Activated T-helper 2 cell treated with anti-CD3 and anti-CD28 coated beads, Interferon-gamma antibody, Interleukin-2, Interleukin-4, amounts not matched to agents 10 μg/mL and 5 μg/mL and 100 μg/mL, durations not matched to agents 14 hours and 24 hours and 36 hours (primary cell): ENCODE measurements at regions not wholly inside any gene's neighbourhood (a gene's known extent, or its start where the extent isn't known, plus 50 kb on each side); places are given as distances from the start of the nearest gene placed in this dataset.
"Not testable (repeated sequence)": the region's sequence is repeated elsewhere in the genome, so short reads cannot be mapped to it uniquely, and the experiment has no call there.

Source experiments
- DNase-seq: peaks from one replicate; pipeline ENCODE4 v3.0.0; 2021; ENCODE audit warnings: low spot score
- H3K27ac Mint-ChIP-seq: one replicate; pipeline ENCODE4 v1.8.0; 2021; ENCODE audit warnings: mixed read lengths
- H3K27me3 Mint-ChIP-seq: one replicate; pipeline ENCODE4 v1.8.0; 2021; ENCODE audit warnings: low read depth, mixed read lengths
- H3K36me3 Mint-ChIP-seq: one replicate; pipeline ENCODE4 v1.8.0; 2021; ENCODE audit warnings: low read depth, mixed read lengths
- H3K4me1 Mint-ChIP-seq: one replicate; pipeline ENCODE4 v1.8.0; 2021; ENCODE audit warnings: low read depth, mixed read lengths
- H3K4me3 Mint-ChIP-seq: one replicate; pipeline ENCODE4 v1.8.0; 2021; ENCODE audit warnings: low read depth, mild to moderate bottlenecking, moderate library complexity, mixed read lengths
- H3K9me3 Mint-ChIP-seq: one replicate; pipeline ENCODE4 v1.8.0; 2021; ENCODE audit warnings: mixed read lengths
- intact Hi-C: fragments of 100-400 bp; cut with micrococcal nuclease; formaldehyde crosslinking; loops from one replicate; pipeline ENCODE4 v1.15.1; 2023

- DNase-seq, H3K4me1 Mint-ChIP-seq, H3K27ac Mint-ChIP-seq, H3K27me3 Mint-ChIP-seq, H3K36me3 Mint-ChIP-seq, H3K4me3 Mint-ChIP-seq, intact Hi-C loops: not testable (repeated sequence)
- peaks cover 15% of the 10 kb centered on the region for H3K9me3 Mint-ChIP-seq
These were observed 572.1 kb upstream of the ZNF337 start for GRCh38 chr20:26268762-26269161.

DNA sequence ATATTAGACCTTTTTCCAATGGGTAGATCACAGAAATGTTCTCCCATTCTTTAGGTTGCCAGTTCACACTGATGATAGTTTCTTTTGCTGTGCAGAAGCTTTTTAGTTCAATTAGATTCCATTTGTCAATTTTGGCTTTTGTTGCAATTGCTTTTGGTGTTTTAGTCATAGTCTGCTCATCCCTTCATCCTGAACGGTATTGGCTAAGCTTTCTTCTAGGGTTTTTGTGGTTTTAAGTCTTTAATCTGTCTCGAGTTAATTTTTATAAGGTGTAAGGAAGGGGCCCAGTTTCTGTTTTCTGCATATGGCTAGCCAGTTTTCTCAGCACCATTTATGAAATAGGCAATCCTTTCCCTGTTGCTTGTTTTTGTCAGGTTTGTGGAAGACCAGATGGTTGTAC is 564.3 kb upstream of the ZNF337 start:
- H3K27ac Mint-ChIP-seq, H3K36me3 Mint-ChIP-seq, DNase-seq, H3K4me3 Mint-ChIP-seq, H3K4me1 Mint-ChIP-seq, intact Hi-C loops, H3K27me3 Mint-ChIP-seq: not testable (repeated sequence)
- peaks cover 24% of the 10 kb centered on the region for H3K9me3 Mint-ChIP-seq

- intact Hi-C loops, H3K36me3 Mint-ChIP-seq, H3K27ac Mint-ChIP-seq, H3K4me1 Mint-ChIP-seq, DNase-seq, H3K4me3 Mint-ChIP-seq, H3K27me3 Mint-ChIP-seq: not testable (repeated sequence)
- peaks cover 21% of the 10 kb centered on the region for H3K9me3 Mint-ChIP-seq
These were observed 555.8 kb upstream of the ZNF337 start for GRCh38 chr20:26252311-26252975.

DNA sequence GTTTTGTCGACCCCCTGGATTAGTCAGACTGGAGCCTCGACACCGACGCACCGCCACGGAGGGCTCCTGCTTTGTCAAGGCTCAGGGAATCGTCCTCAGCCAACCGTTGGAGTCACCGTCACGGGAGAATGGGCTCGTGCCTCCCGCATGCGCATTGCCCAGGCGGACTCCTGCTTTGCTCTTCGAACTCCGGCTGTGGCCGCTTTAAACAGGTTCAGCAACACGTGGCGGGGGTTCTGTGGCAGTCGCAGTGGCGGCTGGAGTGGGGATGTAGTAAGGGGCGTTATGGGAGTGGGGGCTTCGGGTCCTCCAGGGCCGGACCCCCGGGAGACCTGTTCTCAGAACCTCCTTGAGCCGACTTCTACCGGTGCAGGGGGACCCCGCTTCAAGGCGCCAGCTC is 554.7 kb upstream of the ZNF337 start:
- H3K4me3 Mint-ChIP-seq, H3K36me3 Mint-ChIP-seq, intact Hi-C loops, H3K27me3 Mint-ChIP-seq, DNase-seq, H3K4me1 Mint-ChIP-seq, H3K27ac Mint-ChIP-seq: not testable (repeated sequence)
- peaks cover 19% of the 10 kb centered on the region for H3K9me3 Mint-ChIP-seq

- H3K27me3 Mint-ChIP-seq, H3K4me3 Mint-ChIP-seq, H3K27ac Mint-ChIP-seq, intact Hi-C loops, DNase-seq, H3K4me1 Mint-ChIP-seq, H3K36me3 Mint-ChIP-seq: not testable (repeated sequence)
- H3K9me3 Mint-ChIP-seq, result peaks cover 14% of the 10 kb centered on the region
These were observed 553.8 kb upstream of the ZNF337 start for GRCh38 chr20:26250249-26251114.

- intact Hi-C loops, result no loop called here
- no peaks in the 10 kb centered on the region for H3K27me3 Mint-ChIP-seq
- H3K4me1 Mint-ChIP-seq, result no peaks in the 10 kb centered on the region
- H3K4me3 Mint-ChIP-seq, result no peak overlapping the region
- H3K9me3 Mint-ChIP-seq, result peaks cover 26% of the 10 kb centered on the region
- H3K36me3 Mint-ChIP-seq, result no peaks in the 10 kb centered on the region
- no peak overlapping the region for H3K27ac Mint-ChIP-seq
- DNase-seq, result no peak
These were observed 547.1 kb upstream of the ZNF337 start for GRCh38 chr20:26243731-26244130.

GRCh38 chr20:26220609-26221008 is 524.0 kb upstream of the ZNF337 start:
- H3K36me3 Mint-ChIP-seq, H3K27me3 Mint-ChIP-seq, intact Hi-C loops, H3K27ac Mint-ChIP-seq, H3K4me1 Mint-ChIP-seq, H3K4me3 Mint-ChIP-seq, DNase-seq: not testable (repeated sequence)
- peaks cover 19% of the 10 kb centered on the region for H3K9me3 Mint-ChIP-seq

DNA sequence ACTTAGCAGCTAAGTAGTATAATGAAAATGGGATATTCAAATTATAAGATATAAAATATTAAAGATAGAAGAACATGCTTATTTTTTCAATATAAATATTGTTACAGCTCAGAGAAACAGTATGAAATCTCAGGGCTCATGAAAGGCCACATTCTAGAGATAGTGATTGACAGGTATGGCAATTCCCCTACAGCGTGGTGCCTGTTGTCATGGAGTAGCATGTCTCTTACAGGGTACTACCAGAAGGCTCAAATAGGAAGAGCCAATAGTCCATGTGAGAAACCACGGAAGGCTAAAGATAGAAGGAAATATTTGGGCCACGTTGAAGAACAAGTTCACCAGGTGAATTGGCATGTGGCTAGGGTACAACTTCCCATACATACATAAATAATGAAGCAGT is 522.9 kb upstream of the ZNF337 start:
- H3K4me3 Mint-ChIP-seq, H3K27me3 Mint-ChIP-seq, intact Hi-C loops, H3K4me1 Mint-ChIP-seq, DNase-seq, H3K27ac Mint-ChIP-seq, H3K36me3 Mint-ChIP-seq: not testable (repeated sequence)
- peaks cover 22% of the 10 kb centered on the region for H3K9me3 Mint-ChIP-seq

GRCh38 chr20:26218301-26218700 is 521.6 kb upstream of the ZNF337 start:
- no peaks in the 10 kb centered on the region for H3K36me3 Mint-ChIP-seq
- intact Hi-C loops, result no loop called here

GRCh38 chr20:26216025-26216424 is 519.4 kb upstream of the ZNF337 start:
- Mint-ChIP-seq H3K27ac (no peak overlapping the region), H3K27me3 (no peaks in the 10 kb centered on the region), H3K4me1 (no peaks in the 10 kb centered on the region), H3K36me3 (no peaks in the 10 kb centered on the region), H3K4me3 (no peak overlapping the region), H3K9me3 (peaks cover 4% of the 10 kb centered on the region)
- intact Hi-C loops, result no loop called here
- no peak for DNase-seq

More at GRCh38 chr20:26218301-26218700, 521.6 kb upstream of the ZNF337 start:
- Mint-ChIP-seq H3K4me1 (no peaks in the 10 kb centered on the region), H3K4me3 (no peak overlapping the region), H3K9me3 (peaks cover 21% of the 10 kb centered on the region), H3K27me3 (no peaks in the 10 kb centered on the region), H3K27ac (no peak overlapping the region)
- no peak for DNase-seq

DNA sequence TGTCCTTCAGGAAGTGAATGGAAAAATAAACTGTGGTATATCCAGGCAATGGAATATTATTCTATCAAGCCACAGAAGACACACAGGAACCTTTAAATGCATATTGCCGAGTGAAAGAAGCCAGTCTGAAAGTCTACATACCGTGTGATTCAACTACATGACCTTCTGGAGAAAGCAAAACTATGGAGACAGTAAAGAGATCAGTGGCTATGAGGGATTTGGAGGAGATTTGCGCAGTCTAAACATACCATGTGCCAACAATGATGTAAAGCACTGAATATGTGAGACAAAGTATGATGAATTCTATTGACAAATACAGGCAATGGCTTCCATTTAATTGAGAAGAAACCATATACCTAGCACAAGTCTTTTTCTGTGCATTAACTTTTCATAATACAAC is 518.3 kb upstream of the ZNF337 start:
- no peak for DNase-seq

GRCh38 chr20:26209171-26209941 is 512.7 kb upstream of the ZNF337 start:
- Mint-ChIP-seq H3K27me3 (peaks cover 19% of the 10 kb centered on the region), H3K36me3 (no peaks in the 10 kb centered on the region), H3K4me3 (peak overlapping the region; percentile 6), H3K27ac (no peak overlapping the region), H3K9me3 (no peaks in the 10 kb centered on the region), H3K4me1 (peaks cover 3% of the 10 kb centered on the region)
- intact Hi-C loops, result no loop called here
- DNase-seq, result no peak

More for the DNA sequence above, 518.3 kb upstream of the ZNF337 start:
- Mint-ChIP-seq H3K27ac (no peak overlapping the region), H3K27me3 (peaks cover 5% of the 10 kb centered on the region), H3K9me3 (peaks cover 4% of the 10 kb centered on the region), H3K4me1 (peaks cover 3% of the 10 kb centered on the region), H3K36me3 (no peaks in the 10 kb centered on the region), H3K4me3 (no peak overlapping the region)
- intact Hi-C loops, result no loop called here
